Progenitor cell of endocrine pancreas (in vitro differentiated cells): ENCODE measurements at regions not wholly inside any gene's neighbourhood (a gene's known extent, or its start where the extent isn't known, plus 50 kb on each side); places are given as distances from the start of the nearest gene placed in this dataset.

Experiments used
- DNase-seq: peaks from one replicate; pipeline ENCODE4 v3.0.0; 2021; ENCODE audit warnings: low spot score; ENCODE audit not compliant: unreplicated experiment
- H3K27ac Mint-ChIP-seq: 2 replicates; pipeline ENCODE4 v1.8.0; 2021; ENCODE audit warnings: mild to moderate bottlenecking, moderate library complexity, mixed read lengths
- H3K27me3 Mint-ChIP-seq: 2 replicates; pipeline ENCODE4 v1.8.0; 2021; ENCODE audit warnings: mixed read lengths
- H3K36me3 Mint-ChIP-seq: 2 replicates; pipeline ENCODE4 v1.8.0; 2022; ENCODE audit warnings: mixed read lengths; ENCODE audit not compliant: insufficient read depth
- H3K4me1 Mint-ChIP-seq: 2 replicates; pipeline ENCODE4 v1.8.0; 2021; ENCODE audit warnings: low read depth, mixed read lengths
- H3K4me3 Mint-ChIP-seq: 2 replicates; pipeline ENCODE4 v1.8.0; 2021; ENCODE audit warnings: low read depth, mild to moderate bottlenecking, moderate library complexity, mixed read lengths
- H3K9me3 Mint-ChIP-seq: 2 replicates; pipeline ENCODE4 v1.8.0; 2021; ENCODE audit warnings: low read depth, mixed read lengths
- CTCF ChIP-seq: fragments of 200-600 bp; sonication (generic); IDR thresholded peaks from one replicate; pipeline ENCODE4 v1.5.0; 2021; ENCODE audit warnings: antibody characterized with exemption, mild to moderate bottlenecking; ENCODE audit not compliant: unreplicated experiment

GRCh38 chr22:44425694-44426045 lies 72.4 kb downstream of the RTL6 start:
- no peak for DNase-seq
- TF ChIP-seq CTCF, result no peak
- H3K9me3 Mint-ChIP-seq, result peaks cover 2% of the 10 kb centered on the region
- no peak overlapping the region for H3K27ac Mint-ChIP-seq
- peaks cover 17% of the 10 kb centered on the region for H3K4me1 Mint-ChIP-seq
- no peak overlapping the region for H3K4me3 Mint-ChIP-seq
- peaks cover 2% of the 10 kb centered on the region for H3K36me3 Mint-ChIP-seq
- H3K27me3 Mint-ChIP-seq, result peaks cover 7% of the 10 kb centered on the region

GRCh38 chr22:44424867-44425693 lies 73.0 kb downstream of the RTL6 start:
- peak overlapping the region; percentile 24 for H3K27ac Mint-ChIP-seq
- peaks cover 7% of the 10 kb centered on the region for H3K27me3 Mint-ChIP-seq
- no peak for DNase-seq
- TF ChIP-seq CTCF, result no peak
- H3K36me3 Mint-ChIP-seq, result peaks cover 2% of the 10 kb centered on the region
- H3K9me3 Mint-ChIP-seq, result peaks cover 5% of the 10 kb centered on the region
- H3K4me3 Mint-ChIP-seq, result no peak overlapping the region
- peaks cover 17% of the 10 kb centered on the region for H3K4me1 Mint-ChIP-seq

GRCh38 chr22:44424359-44424682 lies 73.7 kb downstream of the RTL6 start:
- no peak overlapping the region for H3K4me3 Mint-ChIP-seq
- DNase-seq, result no peak

GRCh38 chr22:44423556-44424358 lies 74.3 kb downstream of the RTL6 start:
- DNase-seq, result no peak
- Mint-ChIP-seq H3K27me3 (peaks cover 3% of the 10 kb centered on the region), H3K4me3 (no peak overlapping the region), H3K9me3 (peaks cover 15% of the 10 kb centered on the region), H3K4me1 (peaks cover 12% of the 10 kb centered on the region), H3K27ac (no peak overlapping the region), H3K36me3 (peaks cover 2% of the 10 kb centered on the region)
- TF ChIP-seq CTCF, result no peak

More at GRCh38 chr22:44424359-44424682, 73.7 kb downstream of the RTL6 start:
- H3K4me1 Mint-ChIP-seq, result peaks cover 16% of the 10 kb centered on the region
- peaks cover 2% of the 10 kb centered on the region for H3K36me3 Mint-ChIP-seq
- H3K27me3 Mint-ChIP-seq, result peaks cover 6% of the 10 kb centered on the region
- TF ChIP-seq CTCF, result no peak
- peaks cover 12% of the 10 kb centered on the region for H3K9me3 Mint-ChIP-seq
- H3K27ac Mint-ChIP-seq, result no peak overlapping the region

GRCh38 chr22:44422746-44423380 lies 75.2 kb downstream of the RTL6 start:
- H3K27me3 Mint-ChIP-seq, result peaks cover 3% of the 10 kb centered on the region
- H3K27ac Mint-ChIP-seq, result peak overlapping the region; percentile 1
- peaks cover 2% of the 10 kb centered on the region for H3K36me3 Mint-ChIP-seq
- H3K4me1 Mint-ChIP-seq, result peaks cover 9% of the 10 kb centered on the region
- peaks cover 16% of the 10 kb centered on the region for H3K9me3 Mint-ChIP-seq
- no peak overlapping the region for H3K4me3 Mint-ChIP-seq
- no peak for TF ChIP-seq CTCF
- no peak for DNase-seq
